ENCODE measurements at regions not wholly inside any gene's neighbourhood (a gene's known extent, or its start where the extent isn't known, plus 50 kb on each side); places are given as distances from the start of the nearest gene placed in this dataset.

GRCh38 chr13:38167164-38167822 lies 182.4 kb upstream of the UFM1 start:
- no peaks in the 10 kb centered on the region for H3K27me3 ChIP-seq (ENCODE audit: control insufficient read depth, insufficient read depth, low read length)
- no peak for ATAC-seq
- BruUV-seq (replicated peaks): no TSS peak
- H3K27ac ChIP-seq (ENCODE audit: low read length): no peak overlapping the region
- no peak for TF ChIP-seq POLR2AphosphoS5 (IDR thresholded peaks at IDR 0.05; ENCODE audit: low read depth, low read length)
- intact Hi-C loops (cut with micrococcal nuclease; ENCODE audit: unreplicated experiment) (no loop called here), in situ Hi-C loops (cut with HindIII; ENCODE audit: low pct_unique_long_range_greater_than_20kb, low sequenced_read_pairs) (no loop called here)
- H3K4me1 ChIP-seq (ENCODE audit: control insufficient read depth, insufficient read depth, low read length): no peaks in the 10 kb centered on the region
- H3K4me3 ChIP-seq (ENCODE audit: low read depth in 2 of 2, low read length in 2 of 2): no peak overlapping the region
- H3K36me3 ChIP-seq (ENCODE audit: control insufficient read depth, insufficient read depth, low read length): no peaks in the 10 kb centered on the region
- no peak for DNase-seq (ENCODE audit: low read depth, low spot score)
- H3K9me3 ChIP-seq (ENCODE audit: control insufficient read depth, insufficient read depth, low read depth, low read length): no peaks in the 10 kb centered on the region
- POLR2A ChIA-PET: no interaction called here
- CTCF ChIA-PET: no interaction called here

DNA sequence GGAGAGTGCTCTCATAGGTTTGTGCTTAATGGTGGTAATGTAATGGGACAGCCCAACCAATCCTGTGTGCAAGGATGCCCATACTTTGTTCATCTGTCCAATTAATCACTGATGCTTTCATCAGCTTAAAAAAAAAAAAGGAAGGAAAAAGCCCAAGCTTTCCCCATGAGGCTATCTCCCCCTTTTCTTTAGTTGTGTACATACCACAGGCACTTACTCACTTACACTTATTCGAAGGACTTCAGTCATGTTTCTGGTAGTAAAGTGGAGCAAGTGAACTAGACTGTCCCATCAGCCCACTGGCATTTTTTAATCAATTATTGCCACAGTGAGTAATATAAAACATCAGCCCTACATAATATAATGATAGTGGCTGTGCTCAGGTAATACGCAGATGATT lies 183.5 kb upstream of the UFM1 start:
- no peak for ATAC-seq
- in situ Hi-C loops (cut with HindIII; ENCODE audit: low pct_unique_long_range_greater_than_20kb, low sequenced_read_pairs): no loop called here
- H3K27ac ChIP-seq (ENCODE audit: low read length): no peak overlapping the region
- H3K4me1 ChIP-seq (ENCODE audit: control insufficient read depth, insufficient read depth, low read length): no peaks in the 10 kb centered on the region
- TF ChIP-seq, protein P1, sequence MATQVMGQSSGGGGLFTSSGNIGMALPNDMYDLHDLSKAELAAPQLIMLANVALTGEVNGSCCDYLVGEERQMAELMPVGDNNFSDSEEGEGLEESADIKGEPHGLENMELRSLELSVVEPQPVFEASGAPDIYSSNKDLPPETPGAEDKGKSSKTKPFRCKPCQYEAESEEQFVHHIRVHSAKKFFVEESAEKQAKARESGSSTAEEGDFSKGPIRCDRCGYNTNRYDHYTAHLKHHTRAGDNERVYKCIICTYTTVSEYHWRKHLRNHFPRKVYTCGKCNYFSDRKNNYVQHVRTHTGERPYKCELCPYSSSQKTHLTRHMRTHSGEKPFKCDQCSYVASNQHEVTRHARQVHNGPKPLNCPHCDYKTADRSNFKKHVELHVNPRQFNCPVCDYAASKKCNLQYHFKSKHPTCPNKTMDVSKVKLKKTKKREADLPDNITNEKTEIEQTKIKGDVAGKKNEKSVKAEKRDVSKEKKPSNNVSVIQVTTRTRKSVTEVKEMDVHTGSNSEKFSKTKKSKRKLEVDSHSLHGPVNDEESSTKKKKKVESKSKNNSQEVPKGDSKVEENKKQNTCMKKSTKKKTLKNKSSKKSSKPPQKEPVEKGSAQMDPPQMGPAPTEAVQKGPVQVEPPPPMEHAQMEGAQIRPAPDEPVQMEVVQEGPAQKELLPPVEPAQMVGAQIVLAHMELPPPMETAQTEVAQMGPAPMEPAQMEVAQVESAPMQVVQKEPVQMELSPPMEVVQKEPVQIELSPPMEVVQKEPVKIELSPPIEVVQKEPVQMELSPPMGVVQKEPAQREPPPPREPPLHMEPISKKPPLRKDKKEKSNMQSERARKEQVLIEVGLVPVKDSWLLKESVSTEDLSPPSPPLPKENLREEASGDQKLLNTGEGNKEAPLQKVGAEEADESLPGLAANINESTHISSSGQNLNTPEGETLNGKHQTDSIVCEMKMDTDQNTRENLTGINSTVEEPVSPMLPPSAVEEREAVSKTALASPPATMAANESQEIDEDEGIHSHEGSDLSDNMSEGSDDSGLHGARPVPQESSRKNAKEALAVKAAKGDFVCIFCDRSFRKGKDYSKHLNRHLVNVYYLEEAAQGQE (IDR thresholded peaks at IDR 0.05; ENCODE audit: insufficient read depth in 1 of 2, low read depth in 2 of 2, low read length in 1 of 2): no peak
- no peak for TF ChIP-seq POLR2AphosphoS5 (IDR thresholded peaks at IDR 0.05; ENCODE audit: low read depth, low read length)
- no peak for TF ChIP-seq CTCF (IDR thresholded peaks at IDR 0.05)
- TF ChIP-seq SIN3A (IDR thresholded peaks at IDR 0.05; ENCODE audit: borderline replicate concordance, insufficient read depth, low read depth, low read length): no peak
- no peak for TF ChIP-seq TCF7L2 (IDR thresholded peaks at IDR 0.05; ENCODE audit: low read depth, low read length)
- no peaks in the 10 kb centered on the region for H3K9me3 ChIP-seq (ENCODE audit: control insufficient read depth, insufficient read depth, low read depth, low read length)
- DNase-seq (ENCODE audit: low read depth, low spot score): no peak
- no peaks in the 10 kb centered on the region for H3K36me3 ChIP-seq (ENCODE audit: control insufficient read depth, insufficient read depth, low read length)
- ChIA-PET POLR2A (no interaction called here), CTCF (no interaction called here)
- intact Hi-C loops (cut with micrococcal nuclease; ENCODE audit: unreplicated experiment): no loop called here
- no peaks in the 10 kb centered on the region for H3K27me3 ChIP-seq (ENCODE audit: control insufficient read depth, insufficient read depth, low read length)
- H3K4me3 ChIP-seq (ENCODE audit: low read depth in 2 of 2, low read length in 2 of 2): no peak overlapping the region
- BruUV-seq (replicated peaks): no TSS peak

DNA sequence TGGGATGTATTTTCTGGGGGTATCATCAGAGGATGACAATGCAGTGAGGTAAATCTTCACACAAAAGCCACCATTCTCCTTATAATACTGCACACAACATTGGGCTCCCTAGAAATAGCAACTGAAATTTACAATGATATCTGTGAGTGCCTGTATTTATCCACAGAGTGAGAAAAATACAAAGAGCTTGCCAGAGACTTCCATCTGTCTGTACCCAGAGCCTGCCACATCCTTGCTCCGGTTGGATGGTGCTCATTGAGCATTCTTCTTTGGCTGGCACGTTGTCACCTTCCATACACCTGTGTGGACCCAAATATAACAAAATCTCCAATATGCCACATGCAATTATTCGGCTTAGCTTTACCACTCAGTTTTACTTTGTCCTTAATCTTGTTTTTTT lies 189.5 kb upstream of the UFM1 start:
- intact Hi-C loops (cut with micrococcal nuclease; ENCODE audit: unreplicated experiment): no loop called here
- no peaks in the 10 kb centered on the region for H3K36me3 ChIP-seq (ENCODE audit: control insufficient read depth, insufficient read depth, low read length)
- H3K27ac ChIP-seq (ENCODE audit: low read length): no peak overlapping the region
- DNase-seq (ENCODE audit: low read depth, low spot score): no peak
- no peaks in the 10 kb centered on the region for H3K27me3 ChIP-seq (ENCODE audit: control insufficient read depth, insufficient read depth, low read length)
- H3K9me3 ChIP-seq (ENCODE audit: control insufficient read depth, insufficient read depth, low read depth, low read length): no peaks in the 10 kb centered on the region
- ATAC-seq: no peak
- no peaks in the 10 kb centered on the region for H3K4me1 ChIP-seq (ENCODE audit: control insufficient read depth, insufficient read depth, low read length)
- no peak overlapping the region for H3K4me3 ChIP-seq (ENCODE audit: low read depth in 2 of 2, low read length in 2 of 2)
- TF ChIP-seq TCF7L2 (IDR thresholded peaks at IDR 0.05; ENCODE audit: low read depth, low read length): no peak
- no peak for TF ChIP-seq SIN3A (IDR thresholded peaks at IDR 0.05; ENCODE audit: borderline replicate concordance, insufficient read depth, low read depth, low read length)
- TF ChIP-seq, protein P1 (IDR thresholded peaks at IDR 0.05; ENCODE audit: insufficient read depth in 1 of 2, low read depth in 2 of 2, low read length in 1 of 2): no peak
- no peak for TF ChIP-seq CTCF (IDR thresholded peaks at IDR 0.05)
- no peak for TF ChIP-seq POLR2AphosphoS5 (IDR thresholded peaks at IDR 0.05; ENCODE audit: low read depth, low read length)
- ChIA-PET CTCF (no interaction called here), POLR2A (no interaction called here)
- in situ Hi-C loops (cut with HindIII; ENCODE audit: low pct_unique_long_range_greater_than_20kb, low sequenced_read_pairs): no loop called here
- no TSS peak for BruUV-seq (replicated peaks)
